GM12891 (cell line): ENCODE measurements at regions not wholly inside any gene's neighbourhood (a gene's known extent, or its start where the extent isn't known, plus 50 kb on each side); places are given as distances from the start of the nearest gene placed in this dataset.

ENCODE experiments used
- POLR2A ChIP-seq: IDR thresholded peaks from 2 replicates; pipeline ENCODE4 v1.6.1; 2011; ENCODE audit warnings: low read depth, low read length, control low read depth
- POLR2AphosphoS5 ChIP-seq: IDR thresholded peaks from 2 replicates; pipeline ENCODE4 v1.6.1; 2011; ENCODE audit warnings: low read depth, low read length, control low read depth
- SPI1 ChIP-seq: IDR thresholded peaks from 2 replicates; pipeline ENCODE4 v1.6.1; 2011; ENCODE audit warnings: low read depth, low read length, control low read depth
- TAF1 ChIP-seq: IDR thresholded peaks from 2 replicates; pipeline ENCODE4 v1.6.1; 2011; ENCODE audit warnings: low read depth, low read length, control low read depth

DNA sequence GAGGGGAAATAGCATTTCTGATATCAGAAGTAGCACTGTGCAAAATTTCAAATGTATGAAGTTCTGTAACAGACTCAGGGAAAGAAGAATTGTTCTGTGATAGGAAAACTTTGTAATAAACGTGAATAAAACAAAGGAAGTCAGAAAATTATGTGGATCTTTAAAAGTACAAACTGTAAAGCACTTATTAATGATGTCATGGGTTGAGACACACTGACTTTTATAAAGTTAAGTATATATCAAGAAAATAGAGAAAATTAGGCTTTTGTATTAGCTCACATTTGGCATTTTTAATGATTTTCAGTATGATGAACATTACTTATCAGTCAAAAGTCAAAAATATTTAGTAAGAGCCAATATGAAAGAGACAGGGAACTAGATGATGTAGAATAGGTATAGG is 1081.7 kb upstream of the EDIL3 start:
- no peak for TF ChIP-seq POLR2A
- no peak for TF ChIP-seq POLR2AphosphoS5
- TF ChIP-seq SPI1, result no peak
- no peak for TF ChIP-seq TAF1
